G401.6 (cell line): ENCODE measurements at regions not wholly inside any gene's neighbourhood (a gene's known extent, or its start where the extent isn't known, plus 50 kb on each side); places are given as distances from the start of the nearest gene placed in this dataset.
"Not testable (repeated sequence)": the region's sequence is repeated elsewhere in the genome, so short reads cannot be mapped to it uniquely, and the experiment has no call there.

Experiments
- FAIRE-seq: peaks from 2 replicates; lab custom pipeline; 2012; peaks lifted over from hg19 to GRCh38; lab: Jason Lieb, UNC

GRCh38 chr3:160098261-160098908, 109.8 kb downstream of the IL12A start:
- FAIRE-seq: no peak

GRCh38 chr3:160098926-160099626, 110.4 kb downstream of the IL12A start:
- FAIRE-seq: no peak

- no peak for FAIRE-seq
Measured at GRCh38 chr3:160099834-160100233, 111.2 kb downstream of the IL12A start.

GRCh38 chr3:160100610-160101009, 112.0 kb downstream of the IL12A start:
- FAIRE-seq: no peak

GRCh38 chr3:160102001-160102400, 113.4 kb downstream of the IL12A start:
- FAIRE-seq: not testable (repeated sequence)

- FAIRE-seq: no peak
Measured at GRCh38 chr3:160103397-160103796, 114.8 kb downstream of the IL12A start.

GRCh38 chr3:160105907-160106584, 117.4 kb downstream of the IL12A start:
- no peak for FAIRE-seq

GRCh38 chr3:160106905-160107861, 118.0 kb upstream of the C3orf80 start:
- no peak for FAIRE-seq

GRCh38 chr3:160108362-160108761, 116.9 kb upstream of the C3orf80 start:
- FAIRE-seq: no peak

GRCh38 chr3:160112481-160112880, 112.7 kb upstream of the C3orf80 start:
- FAIRE-seq: no peak

GRCh38 chr3:160112996-160113395, 112.2 kb upstream of the C3orf80 start:
- no peak for FAIRE-seq

- FAIRE-seq: no peak
Measured at GRCh38 chr3:160114355-160114995, 110.7 kb upstream of the C3orf80 start.

GRCh38 chr3:160115387-160115786, 109.8 kb upstream of the C3orf80 start:
- FAIRE-seq: no peak

GRCh38 chr3:160124224-160124623, 101.0 kb upstream of the C3orf80 start:
- no peak for FAIRE-seq

- FAIRE-seq: no peak
Measured at GRCh38 chr3:160125258-160125657, 100.0 kb upstream of the C3orf80 start.

- FAIRE-seq: no peak
Measured at GRCh38 chr3:160126051-160126450, 99.2 kb upstream of the C3orf80 start.

- FAIRE-seq: no peak
Measured at GRCh38 chr3:160126761-160127160, 98.5 kb upstream of the C3orf80 start.

GRCh38 chr3:160127308-160127707, 97.9 kb upstream of the C3orf80 start:
- FAIRE-seq: no peak

GRCh38 chr3:160128056-160128455, 97.2 kb upstream of the C3orf80 start:
- FAIRE-seq: no peak

GRCh38 chr3:160129459-160130061, 95.7 kb upstream of the C3orf80 start:
- no peak for FAIRE-seq

GRCh38 chr3:160130071-160130470, 95.2 kb upstream of the C3orf80 start:
- no peak for FAIRE-seq
